GM12872 (cell line): ENCODE measurements at regions not wholly inside any gene's neighbourhood (a gene's known extent, or its start where the extent isn't known, plus 50 kb on each side); places are given as distances from the start of the nearest gene placed in this dataset.

ENCODE experiments used
- CTCF ChIP-seq: IDR thresholded peaks from 3 replicates; pipeline ENCODE4 v1.5.1; 2011; ENCODE audit warnings: low read depth, mild to moderate bottlenecking, low read length, moderate library complexity; ENCODE audit not compliant: insufficient read depth

- TF ChIP-seq CTCF: no peak
Measured at GRCh38 chr19:56917529-56917928, 77.0 kb upstream of the PEG3 start.

- TF ChIP-seq CTCF: no peak
Measured at GRCh38 chr19:56917998-56918397, 77.5 kb upstream of the PEG3 start.

- no peak for TF ChIP-seq CTCF
Measured at GRCh38 chr19:56918682-56919307, 78.3 kb upstream of the PEG3 start.

GRCh38 chr19:56919308-56919995 lies 78.9 kb upstream of the PEG3 start:
- no peak for TF ChIP-seq CTCF

GRCh38 chr19:56927294-56927693 lies 86.8 kb upstream of the PEG3 start:
- no peak for TF ChIP-seq CTCF

GRCh38 chr19:56927791-56928207 lies 87.3 kb upstream of the PEG3 start:
- TF ChIP-seq CTCF: no peak

- no peak for TF ChIP-seq CTCF
Measured at GRCh38 chr19:56930647-56931535, 90.4 kb upstream of the PEG3 start.
